DOHH2 (cell line): ENCODE measurements at regions not wholly inside any gene's neighbourhood (a gene's known extent, or its start where the extent isn't known, plus 50 kb on each side); places are given as distances from the start of the nearest gene placed in this dataset.

Experiments used
- H3F3A ChIP-seq: fragments of 200-600 bp; sonication (generic), shearing (Covaris generic); 2 replicates; pipeline ENCODE4 v1.6.0; 2016; ENCODE audit warnings: antibody characterized with exemption, mild to moderate bottlenecking; ENCODE audit not compliant: control insufficient read depth, insufficient read depth
- H3K27ac ChIP-seq: fragments of 200-600 bp; sonication (generic); 2 replicates; pipeline ENCODE4 v1.5.1; 2014; ENCODE audit warnings: low read depth, mild to moderate bottlenecking, low read length, moderate library complexity
- H3K27me3 ChIP-seq: fragments of 200-600 bp; sonication (generic); 2 replicates; pipeline ENCODE4 v1.6.1; 2014; ENCODE audit warnings: mild to moderate bottlenecking, low read length, mixed read lengths; ENCODE audit not compliant: control insufficient read depth
- H3K36me3 ChIP-seq: fragments of 200-600 bp; sonication (generic); 2 replicates; pipeline ENCODE4 v1.6.1; 2014; ENCODE audit warnings: mild to moderate bottlenecking, low read length, moderate library complexity, mixed read lengths; ENCODE audit not compliant: control insufficient read depth
- H3K4me1 ChIP-seq: fragments of 200-600 bp; sonication (generic); 2 replicates; pipeline ENCODE4 v1.6.1; 2014; ENCODE audit warnings: mild to moderate bottlenecking, low read length, mixed read lengths; ENCODE audit not compliant: control insufficient read depth
- H3K4me2 ChIP-seq: fragments of 200-600 bp; sonication (generic); 2 replicates; pipeline ENCODE4 v1.6.0; 2014; ENCODE audit warnings: mild to moderate bottlenecking, low read length, moderate library complexity
- H3K4me3 ChIP-seq: fragments of 200-600 bp; sonication (generic); 2 replicates; pipeline ENCODE4 v1.5.1; 2014; ENCODE audit warnings: mild to moderate bottlenecking, low read length, mixed read lengths
- H3K79me2 ChIP-seq: fragments of 200-600 bp; sonication (generic); 2 replicates; pipeline ENCODE4 v1.6.1; 2014; ENCODE audit warnings: mild to moderate bottlenecking, low read length, mixed read lengths; ENCODE audit not compliant: control insufficient read depth
- H3K9me2 ChIP-seq: fragments of 200-600 bp; sonication (generic); replicated peaks from 2 replicates; pipeline ENCODE4 v1.6.1; 2014; ENCODE audit warnings: mild to moderate bottlenecking, low read length, mixed read lengths; ENCODE audit not compliant: control insufficient read depth
- H3K9me3 ChIP-seq: fragments of 200-600 bp; sonication (generic); 2 replicates; pipeline ENCODE4 v1.6.1; 2014; ENCODE audit warnings: antibody characterized with exemption, low read length, mixed read lengths; ENCODE audit not compliant: control insufficient read depth, insufficient read depth
- H4K20me1 ChIP-seq: fragments of 200-600 bp; sonication (generic); 2 replicates; pipeline ENCODE4 v1.6.0; 2014; ENCODE audit warnings: low read depth, mild to moderate bottlenecking, antibody characterized with exemption, low read length, moderate library complexity; ENCODE audit not compliant: control insufficient read depth, insufficient read depth
- EZH2phosphoT487 ChIP-seq: fragments of 200-600 bp; sonication (generic); IDR thresholded peaks from 2 replicates; pipeline ENCODE4 v1.6.1; 2017; ENCODE audit warnings: borderline replicate concordance, mild to moderate bottlenecking, antibody characterized with exemption, low read length, moderate library complexity, mixed read lengths
- TF ChIP-seq, protein P1 (sequence below): fragments of 200-600 bp; sonication (generic); IDR thresholded peaks from one replicate; pipeline ENCODE4 v1.5.1; 2014; ENCODE audit warnings: antibody characterized with exemption, mild to moderate bottlenecking, low read depth, low read length; ENCODE audit not compliant: poor library complexity, severe bottlenecking

DNA sequence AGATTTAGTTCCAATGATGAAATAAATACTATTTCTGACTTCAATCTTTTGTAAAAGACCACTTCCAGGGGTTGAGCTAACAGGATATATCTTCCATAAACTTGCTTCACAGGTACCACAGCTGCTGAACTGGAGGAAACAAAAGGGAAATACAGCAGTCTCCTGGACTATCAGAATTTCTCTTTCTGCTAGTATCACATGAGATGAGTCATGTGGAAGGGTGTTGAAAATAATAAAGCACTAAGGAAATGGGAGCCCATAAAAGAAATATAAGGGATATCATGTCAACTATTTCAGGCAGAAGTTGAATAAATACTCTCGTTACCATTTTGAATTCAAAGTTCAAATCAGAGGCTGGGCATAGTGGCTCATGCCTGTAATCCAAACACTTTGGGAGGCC is 250.3 kb upstream of the NFE2L3 start:
- Histone ChIP-seq H3K4me2 (no peak overlapping the region), H4K20me1 (no peaks in the 10 kb centered on the region), H3K79me2 (no peaks in the 10 kb centered on the region), H3K9me2 (no peaks in the 10 kb centered on the region), H3K4me1 (no peaks in the 10 kb centered on the region), H3K27ac (no peak overlapping the region), H3K4me3 (no peak overlapping the region), H3F3A (no peaks in the 10 kb centered on the region), H3K36me3 (no peaks in the 10 kb centered on the region), H3K27me3 (no peaks in the 10 kb centered on the region), H3K9me3 (no peaks in the 10 kb centered on the region)
- TF ChIP-seq, protein P1, sequence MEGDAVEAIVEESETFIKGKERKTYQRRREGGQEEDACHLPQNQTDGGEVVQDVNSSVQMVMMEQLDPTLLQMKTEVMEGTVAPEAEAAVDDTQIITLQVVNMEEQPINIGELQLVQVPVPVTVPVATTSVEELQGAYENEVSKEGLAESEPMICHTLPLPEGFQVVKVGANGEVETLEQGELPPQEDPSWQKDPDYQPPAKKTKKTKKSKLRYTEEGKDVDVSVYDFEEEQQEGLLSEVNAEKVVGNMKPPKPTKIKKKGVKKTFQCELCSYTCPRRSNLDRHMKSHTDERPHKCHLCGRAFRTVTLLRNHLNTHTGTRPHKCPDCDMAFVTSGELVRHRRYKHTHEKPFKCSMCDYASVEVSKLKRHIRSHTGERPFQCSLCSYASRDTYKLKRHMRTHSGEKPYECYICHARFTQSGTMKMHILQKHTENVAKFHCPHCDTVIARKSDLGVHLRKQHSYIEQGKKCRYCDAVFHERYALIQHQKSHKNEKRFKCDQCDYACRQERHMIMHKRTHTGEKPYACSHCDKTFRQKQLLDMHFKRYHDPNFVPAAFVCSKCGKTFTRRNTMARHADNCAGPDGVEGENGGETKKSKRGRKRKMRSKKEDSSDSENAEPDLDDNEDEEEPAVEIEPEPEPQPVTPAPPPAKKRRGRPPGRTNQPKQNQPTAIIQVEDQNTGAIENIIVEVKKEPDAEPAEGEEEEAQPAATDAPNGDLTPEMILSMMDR, result no peak
- no peak for TF ChIP-seq EZH2phosphoT487

DNA sequence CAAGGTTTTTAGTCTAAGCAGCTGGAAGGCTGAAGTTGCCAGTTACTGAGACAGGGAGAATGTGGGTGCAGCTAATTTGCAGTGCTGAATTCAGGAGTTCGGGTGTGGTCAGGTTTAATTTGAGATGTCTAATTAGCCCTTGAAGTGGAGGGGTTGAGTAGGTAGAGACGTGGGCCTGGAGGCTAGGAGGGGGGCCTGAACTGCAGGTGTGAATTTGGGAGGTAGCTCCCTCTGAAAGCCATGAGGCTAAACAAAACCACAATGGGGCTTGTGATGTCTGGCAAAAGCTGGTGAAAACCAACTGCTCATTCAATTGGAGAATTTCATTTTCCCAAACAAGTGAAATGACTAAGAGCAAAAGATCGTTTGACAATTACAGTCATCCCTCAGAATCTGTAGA is 246.0 kb upstream of the NFE2L3 start:
- H3K4me1 ChIP-seq, result no peaks in the 10 kb centered on the region
- no peak overlapping the region for H3K27ac ChIP-seq
- H3K27me3 ChIP-seq, result peaks cover 15% of the 10 kb centered on the region

DNA sequence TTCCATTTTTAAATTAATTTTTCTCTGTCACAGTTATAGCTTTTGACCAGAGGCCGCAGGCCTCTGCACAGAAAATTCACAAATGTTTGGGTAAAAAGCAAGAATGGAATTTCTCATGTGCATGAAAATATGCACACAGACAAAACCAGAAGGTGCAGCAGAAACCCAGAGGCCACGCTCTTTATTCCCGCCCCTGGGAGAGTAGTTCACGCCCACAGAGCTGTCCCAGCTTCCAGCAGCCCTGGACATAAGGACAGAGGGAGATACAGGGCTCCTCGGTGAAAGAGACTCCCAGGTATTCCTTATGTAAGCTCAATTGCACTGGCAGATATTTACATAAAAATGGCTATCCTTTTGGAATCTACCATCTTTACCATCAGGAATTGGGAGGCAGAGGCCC is 245.2 kb upstream of the NFE2L3 start:
- no peaks in the 10 kb centered on the region for H3K79me2 ChIP-seq
- H3K36me3 ChIP-seq, result no peaks in the 10 kb centered on the region
- no peaks in the 10 kb centered on the region for H3K9me2 ChIP-seq

More for the DNA sequence above, 246.0 kb upstream of the NFE2L3 start:
- Histone ChIP-seq H3K9me3 (no peaks in the 10 kb centered on the region), H3F3A (no peaks in the 10 kb centered on the region), H3K79me2 (no peaks in the 10 kb centered on the region), H3K9me2 (no peaks in the 10 kb centered on the region), H3K36me3 (no peaks in the 10 kb centered on the region), H4K20me1 (no peaks in the 10 kb centered on the region), H3K4me3 (no peak overlapping the region), H3K4me2 (no peak overlapping the region)
- no peak for TF ChIP-seq EZH2phosphoT487
- TF ChIP-seq, protein P1, result no peak

More for the DNA sequence above, 245.2 kb upstream of the NFE2L3 start:
- TF ChIP-seq, protein P1, result no peak
- no peak for TF ChIP-seq EZH2phosphoT487
- Histone ChIP-seq H3K4me3 (no peak overlapping the region), H3K4me1 (no peaks in the 10 kb centered on the region), H3K4me2 (no peak overlapping the region), H3K27ac (no peak overlapping the region), H3K9me3 (no peaks in the 10 kb centered on the region), H3K27me3 (peaks cover 20% of the 10 kb centered on the region), H3F3A (no peaks in the 10 kb centered on the region), H4K20me1 (no peaks in the 10 kb centered on the region)
